HG03045 (cell line): ENCODE measurements at regions not wholly inside any gene's neighbourhood (a gene's known extent, or its start where the extent isn't known, plus 50 kb on each side); places are given as distances from the start of the nearest gene placed in this dataset.
"Not testable (repeated sequence)": the region's sequence is repeated elsewhere in the genome, so short reads cannot be mapped to it uniquely, and the experiment has no call there.

Experiments used
- ATAC-seq: cut with Tn5 transposase; IDR thresholded peaks from one replicate; pipeline ENCODE4 v1.9.1; 2021; ENCODE audit warnings: mild to moderate bottlenecking, moderate library complexity; ENCODE audit not compliant: unreplicated experiment

GRCh38 chr2:224263571-224264043, 138.3 kb downstream of the FAM124B start:
- no peak for ATAC-seq

- no peak for ATAC-seq
These were observed 140.6 kb downstream of the FAM124B start for GRCh38 chr2:224261326-224261725.

GRCh38 chr2:224260372-224261020, 141.4 kb downstream of the FAM124B start:
- no peak for ATAC-seq

- ATAC-seq = no peak
These were observed 142.1 kb downstream of the FAM124B start for GRCh38 chr2:224259831-224260230.

- ATAC-seq = no peak
These were observed 143.8 kb downstream of the FAM124B start for GRCh38 chr2:224258059-224258458.

GRCh38 chr2:224257156-224257555, 144.8 kb downstream of the FAM124B start:
- no peak for ATAC-seq

GRCh38 chr2:224253464-224253863, 148.4 kb downstream of the FAM124B start:
- no peak for ATAC-seq

GRCh38 chr2:224252631-224253030, 149.3 kb downstream of the FAM124B start:
- ATAC-seq = no peak

GRCh38 chr2:224248944-224249371, 152.9 kb downstream of the FAM124B start:
- ATAC-seq = no peak

GRCh38 chr2:224242561-224242960, 159.3 kb downstream of the FAM124B start:
- ATAC-seq = no peak

GRCh38 chr2:224241812-224242211, 160.1 kb downstream of the FAM124B start:
- ATAC-seq = no peak

GRCh38 chr2:224241001-224241400, 160.9 kb downstream of the FAM124B start:
- ATAC-seq = no peak

- no peak for ATAC-seq
These were observed 177.9 kb downstream of the FAM124B start for GRCh38 chr2:224223851-224224555.

GRCh38 chr2:224222974-224223373, 178.9 kb downstream of the FAM124B start:
- no peak for ATAC-seq

GRCh38 chr2:224222291-224222690, 179.6 kb downstream of the FAM124B start:
- ATAC-seq = no peak

GRCh38 chr2:224221455-224221913, 180.4 kb downstream of the FAM124B start:
- ATAC-seq = no peak

GRCh38 chr2:224220586-224221255, 181.2 kb downstream of the FAM124B start:
- ATAC-seq = no peak

- no peak for ATAC-seq
These were observed 180.7 kb upstream of the SERPINE2 start for GRCh38 chr2:224219781-224220180.

- ATAC-seq = no peak
These were observed 178.9 kb upstream of the SERPINE2 start for GRCh38 chr2:224217962-224218347.

- ATAC-seq = no peak
These were observed 178.3 kb upstream of the SERPINE2 start for GRCh38 chr2:224217233-224217961.

- ATAC-seq = not testable (repeated sequence)
These were observed 176.5 kb upstream of the SERPINE2 start for GRCh38 chr2:224215611-224216010.
